Right atrium auricular region (tissue), 2 donors: ENCODE measurements at regions not wholly inside any gene's neighbourhood (a gene's known extent, or its start where the extent isn't known, plus 50 kb on each side); places are given as distances from the start of the nearest gene placed in this dataset.

Experiments
- DNase-seq: peaks from one replicate; pipeline ENCODE4 v3.0.0-alpha.2; 2019; ENCODE audit warnings: low spot score
- H3K27ac ChIP-seq, 2 donors: fragments of 200-600 bp; sonication (generic); 1 replicate in 1 of 2; 2 replicates in 1 of 2; pipeline ENCODE4 v1.5.1; 2016 to 2019
- H3K27me3 ChIP-seq, 2 donors: fragments of 200-600 bp; sonication (generic); one replicate each; pipeline versions ENCODE4 v1.5.1 to v1.6.0; 2017 to 2019
- H3K36me3 ChIP-seq: fragments of 200-600 bp; sonication (generic); one replicate; pipeline ENCODE4 v1.5.1; 2016
- H3K4me1 ChIP-seq, 2 donors: fragments of 200-600 bp; sonication (generic); one replicate each; pipeline versions ENCODE4 v1.5.1 to v1.6.0; 2017 to 2019
- H3K4me3 ChIP-seq, 2 donors: fragments of 200-600 bp; sonication (generic); 1 replicate in 1 of 2; 2 replicates in 1 of 2; pipeline ENCODE4 v1.5.1; 2017 to 2019; ENCODE audit warnings: mild to moderate bottlenecking in 1 of 2, moderate library complexity in 1 of 2
- H3K9me3 ChIP-seq, 2 donors: fragments of 200-600 bp; sonication (generic); one replicate each; pipeline ENCODE4 v1.5.1; 2019
- TF ChIP-seq, protein P1 (sequence below), 2 donors: fragments of 200-600 bp; sonication (generic); IDR thresholded peaks; one replicate each; pipeline ENCODE4 v1.5.1; 2019; ENCODE audit warnings: antibody characterized with exemption in 2 of 2

DNA sequence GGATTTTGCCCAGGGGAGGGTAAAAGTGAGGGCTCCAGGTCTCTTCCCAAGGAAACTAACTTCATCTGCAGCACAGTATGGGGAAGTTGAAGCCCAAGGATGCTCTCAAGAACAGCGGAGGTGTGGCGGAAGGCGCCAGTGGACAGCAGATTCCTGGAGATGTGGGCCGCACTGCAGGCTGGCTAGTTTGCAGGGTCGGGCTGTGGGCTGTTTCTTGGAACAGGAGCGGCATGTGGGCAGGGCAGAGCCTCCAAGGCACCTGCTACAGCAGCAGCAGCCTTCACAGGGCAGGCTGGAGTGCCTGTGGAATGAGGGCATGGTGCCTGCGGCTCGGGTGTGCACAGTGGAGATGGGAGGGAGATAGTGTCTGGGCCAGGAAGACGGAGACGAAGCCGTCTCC lies 100.0 kb upstream of the SFSWAP start:
- no peak for DNase-seq
- Histone ChIP-seq H3K27ac (no peak overlapping the region), H3K4me1 (no peaks in the 10 kb centered on the region), H3K36me3 (no peaks in the 10 kb centered on the region), H3K27me3 (no peaks in the 10 kb centered on the region), H3K4me3 (no peak overlapping the region), H3K9me3 (no peaks in the 10 kb centered on the region)
- TF ChIP-seq, protein P1, sequence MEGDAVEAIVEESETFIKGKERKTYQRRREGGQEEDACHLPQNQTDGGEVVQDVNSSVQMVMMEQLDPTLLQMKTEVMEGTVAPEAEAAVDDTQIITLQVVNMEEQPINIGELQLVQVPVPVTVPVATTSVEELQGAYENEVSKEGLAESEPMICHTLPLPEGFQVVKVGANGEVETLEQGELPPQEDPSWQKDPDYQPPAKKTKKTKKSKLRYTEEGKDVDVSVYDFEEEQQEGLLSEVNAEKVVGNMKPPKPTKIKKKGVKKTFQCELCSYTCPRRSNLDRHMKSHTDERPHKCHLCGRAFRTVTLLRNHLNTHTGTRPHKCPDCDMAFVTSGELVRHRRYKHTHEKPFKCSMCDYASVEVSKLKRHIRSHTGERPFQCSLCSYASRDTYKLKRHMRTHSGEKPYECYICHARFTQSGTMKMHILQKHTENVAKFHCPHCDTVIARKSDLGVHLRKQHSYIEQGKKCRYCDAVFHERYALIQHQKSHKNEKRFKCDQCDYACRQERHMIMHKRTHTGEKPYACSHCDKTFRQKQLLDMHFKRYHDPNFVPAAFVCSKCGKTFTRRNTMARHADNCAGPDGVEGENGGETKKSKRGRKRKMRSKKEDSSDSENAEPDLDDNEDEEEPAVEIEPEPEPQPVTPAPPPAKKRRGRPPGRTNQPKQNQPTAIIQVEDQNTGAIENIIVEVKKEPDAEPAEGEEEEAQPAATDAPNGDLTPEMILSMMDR (IDR thresholded peaks at IDR 0.05) = no peak

DNA sequence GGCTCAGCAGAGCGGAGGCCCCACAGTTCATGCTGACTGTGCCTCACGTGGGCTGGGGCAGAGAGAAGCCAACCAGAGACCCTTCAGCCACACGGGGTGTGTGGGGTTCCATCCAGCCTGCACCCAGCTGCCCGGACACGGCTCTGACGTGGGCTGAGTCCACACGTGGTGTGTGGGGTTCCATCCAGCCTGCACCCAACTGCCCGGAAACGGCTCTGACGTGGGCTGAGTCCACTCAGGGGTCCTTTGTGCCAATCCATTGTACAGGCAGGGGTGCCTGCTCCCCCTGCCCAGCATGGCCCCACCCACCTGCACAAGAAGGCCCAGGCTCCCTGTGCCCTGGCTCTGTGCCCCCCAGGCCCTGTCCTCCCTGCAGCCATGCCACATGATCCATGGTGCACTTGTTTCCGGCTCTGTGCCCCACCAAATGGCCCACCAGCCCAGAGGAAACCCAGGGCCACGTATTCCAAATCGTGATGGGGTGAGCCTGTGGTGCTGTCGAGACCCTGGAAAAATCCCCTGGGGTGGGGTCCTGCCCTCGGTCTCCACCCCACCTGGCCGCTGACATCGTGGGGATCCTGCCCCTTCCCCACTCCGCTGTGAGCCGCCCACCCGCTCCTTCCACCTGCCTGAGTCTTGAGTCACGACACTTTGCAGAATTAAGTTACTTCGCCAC lies 99.3 kb upstream of the SFSWAP start:
- no peaks in the 10 kb centered on the region for H3K36me3 ChIP-seq
- TF ChIP-seq, protein P1 (IDR thresholded peaks at IDR 0.05) = no peak
- H3K27ac ChIP-seq = no peak overlapping the region
- H3K4me3 ChIP-seq = no peak overlapping the region
- DNase-seq = no peak
- H3K4me1 ChIP-seq = no peaks in the 10 kb centered on the region
- no peaks in the 10 kb centered on the region for H3K27me3 ChIP-seq
- no peaks in the 10 kb centered on the region for H3K9me3 ChIP-seq

DNA sequence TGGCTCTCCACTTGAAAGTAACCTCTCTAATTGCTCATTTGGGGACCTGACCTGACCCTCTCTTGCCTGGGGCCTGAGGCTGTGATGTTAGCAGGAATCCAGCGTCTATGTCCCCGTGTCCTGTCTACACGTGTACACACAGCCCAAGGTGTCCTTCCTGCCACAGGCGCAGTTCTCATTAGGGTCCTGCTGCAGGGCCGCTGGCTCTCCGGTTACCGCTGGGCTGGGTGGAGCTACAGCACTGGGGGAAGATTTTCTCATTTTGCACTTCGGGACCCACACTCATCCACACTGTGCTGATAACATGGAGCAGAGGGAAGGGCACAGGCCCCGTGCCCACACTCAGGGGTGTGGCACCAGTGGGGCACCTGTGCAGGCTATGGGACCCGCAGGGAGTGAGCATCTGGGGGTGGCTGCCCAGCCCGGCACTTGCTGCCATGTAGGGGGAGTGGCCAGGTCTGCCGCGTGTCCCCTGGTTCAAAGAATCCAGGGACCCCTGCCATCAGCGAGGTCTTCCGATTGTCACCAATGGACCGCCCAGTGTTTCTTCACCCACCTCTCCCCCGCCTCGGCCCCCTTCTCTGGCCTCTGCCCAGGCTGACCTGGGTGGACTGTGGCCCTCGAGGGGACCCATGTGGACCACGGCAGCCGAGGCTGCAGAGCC lies 98.7 kb upstream of the SFSWAP start:
- no peaks in the 10 kb centered on the region for H3K9me3 ChIP-seq
- no peak overlapping the region for H3K27ac ChIP-seq
- H3K4me3 ChIP-seq = no peak overlapping the region
- no peaks in the 10 kb centered on the region for H3K36me3 ChIP-seq
- TF ChIP-seq, protein P1 (IDR thresholded peaks at IDR 0.05) = no peak
- no peak for DNase-seq
- no peaks in the 10 kb centered on the region for H3K27me3 ChIP-seq
- H3K4me1 ChIP-seq = no peaks in the 10 kb centered on the region

DNA sequence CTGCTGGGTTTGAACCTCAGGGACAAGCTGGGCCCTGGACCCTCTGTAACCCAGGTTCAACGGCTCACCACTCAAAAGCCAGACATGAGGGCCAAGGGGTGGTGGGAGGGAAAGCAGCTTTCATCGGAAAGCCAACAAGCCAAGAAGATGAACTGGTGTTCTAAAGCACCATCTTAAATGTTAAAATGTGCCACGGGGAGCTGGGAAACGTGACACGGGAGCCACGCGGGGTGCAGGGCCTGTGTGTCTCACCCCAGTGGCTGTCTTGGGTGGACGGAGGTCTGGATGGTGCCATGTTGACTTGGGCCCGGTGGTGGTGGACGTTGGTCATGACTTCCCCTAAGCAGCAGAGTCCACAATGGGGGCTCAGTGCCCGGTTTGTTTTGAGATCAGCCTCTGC lies 97.7 kb upstream of the SFSWAP start:
- DNase-seq = no peak
- H3K9me3 ChIP-seq = no peaks in the 10 kb centered on the region
- no peak overlapping the region for H3K27ac ChIP-seq
- H3K4me1 ChIP-seq = no peaks in the 10 kb centered on the region
- TF ChIP-seq, protein P1 (IDR thresholded peaks at IDR 0.05) = no peak
- H3K4me3 ChIP-seq = no peak overlapping the region
- no peaks in the 10 kb centered on the region for H3K36me3 ChIP-seq
- no peaks in the 10 kb centered on the region for H3K27me3 ChIP-seq

DNA sequence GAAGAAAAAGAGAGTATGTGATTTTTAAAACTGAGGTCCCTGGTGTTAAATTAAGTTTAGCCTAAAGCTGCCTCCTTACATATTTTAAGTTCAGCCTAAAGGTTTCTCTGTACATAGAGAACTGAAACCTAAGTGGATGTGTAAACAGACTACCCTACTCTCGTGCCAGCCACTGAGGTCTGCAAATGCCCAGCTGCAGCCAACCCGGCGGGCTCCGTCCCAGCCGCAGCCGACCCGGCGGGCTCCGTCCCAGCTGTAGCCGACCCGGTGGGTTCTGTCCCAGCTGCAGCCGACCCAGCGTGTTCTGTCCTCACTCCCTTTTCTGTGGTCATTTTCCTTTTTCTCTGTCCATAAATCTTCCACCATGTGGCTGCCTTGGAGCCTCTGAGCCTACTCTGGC lies 97.2 kb upstream of the SFSWAP start:
- Histone ChIP-seq H3K4me3 (no peak overlapping the region), H3K36me3 (no peaks in the 10 kb centered on the region), H3K27me3 (no peaks in the 10 kb centered on the region), H3K27ac (no peak overlapping the region), H3K9me3 (no peaks in the 10 kb centered on the region), H3K4me1 (no peaks in the 10 kb centered on the region)
- TF ChIP-seq, protein P1 (IDR thresholded peaks at IDR 0.05) = no peak
- no peak for DNase-seq
